ENCODE measurements at regions not wholly inside any gene's neighbourhood (a gene's known extent, or its start where the extent isn't known, plus 50 kb on each side); places are given as distances from the start of the nearest gene placed in this dataset.

GRCh38 chr12:127125607-127126259 is 1141.2 kb upstream of the TMEM132C start:
- TF ChIP-seq, protein P1, sequence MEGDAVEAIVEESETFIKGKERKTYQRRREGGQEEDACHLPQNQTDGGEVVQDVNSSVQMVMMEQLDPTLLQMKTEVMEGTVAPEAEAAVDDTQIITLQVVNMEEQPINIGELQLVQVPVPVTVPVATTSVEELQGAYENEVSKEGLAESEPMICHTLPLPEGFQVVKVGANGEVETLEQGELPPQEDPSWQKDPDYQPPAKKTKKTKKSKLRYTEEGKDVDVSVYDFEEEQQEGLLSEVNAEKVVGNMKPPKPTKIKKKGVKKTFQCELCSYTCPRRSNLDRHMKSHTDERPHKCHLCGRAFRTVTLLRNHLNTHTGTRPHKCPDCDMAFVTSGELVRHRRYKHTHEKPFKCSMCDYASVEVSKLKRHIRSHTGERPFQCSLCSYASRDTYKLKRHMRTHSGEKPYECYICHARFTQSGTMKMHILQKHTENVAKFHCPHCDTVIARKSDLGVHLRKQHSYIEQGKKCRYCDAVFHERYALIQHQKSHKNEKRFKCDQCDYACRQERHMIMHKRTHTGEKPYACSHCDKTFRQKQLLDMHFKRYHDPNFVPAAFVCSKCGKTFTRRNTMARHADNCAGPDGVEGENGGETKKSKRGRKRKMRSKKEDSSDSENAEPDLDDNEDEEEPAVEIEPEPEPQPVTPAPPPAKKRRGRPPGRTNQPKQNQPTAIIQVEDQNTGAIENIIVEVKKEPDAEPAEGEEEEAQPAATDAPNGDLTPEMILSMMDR (IDR thresholded peaks at IDR 0.05; ENCODE audit: insufficient read depth, low read length, poor library complexity, severe bottlenecking), result no peak
- Histone ChIP-seq H3F3A (ENCODE audit: insufficient read depth) (no peaks in the 10 kb centered on the region), H3K27me3 (ENCODE audit: low read length) (no peaks in the 10 kb centered on the region), H2AFZ (ENCODE audit: low read depth, low read length, severe bottlenecking) (no peak overlapping the region), H3K36me3 (ENCODE audit: low read length) (no peaks in the 10 kb centered on the region), H3K27ac (ENCODE audit: low read depth, low read length) (no peak overlapping the region), H3K9ac (ENCODE audit: low read length) (no peak overlapping the region), H3K4me2 (ENCODE audit: low read depth, low read length, poor library complexity, severe bottlenecking) (no peak overlapping the region), H3K9me3 (ENCODE audit: insufficient read depth, low read length) (no peaks in the 10 kb centered on the region), H3K79me2 (ENCODE audit: insufficient read depth, low read length) (no peaks in the 10 kb centered on the region), H3K9me2 (replicated peaks; ENCODE audit: insufficient read depth, low read length) (no peaks in the 10 kb centered on the region), H3K4me3 (ENCODE audit: insufficient read depth, low read length, poor library complexity, severe bottlenecking) (no peak overlapping the region), H4K20me1 (ENCODE audit: low read depth, low read length) (no peaks in the 10 kb centered on the region)

DNA sequence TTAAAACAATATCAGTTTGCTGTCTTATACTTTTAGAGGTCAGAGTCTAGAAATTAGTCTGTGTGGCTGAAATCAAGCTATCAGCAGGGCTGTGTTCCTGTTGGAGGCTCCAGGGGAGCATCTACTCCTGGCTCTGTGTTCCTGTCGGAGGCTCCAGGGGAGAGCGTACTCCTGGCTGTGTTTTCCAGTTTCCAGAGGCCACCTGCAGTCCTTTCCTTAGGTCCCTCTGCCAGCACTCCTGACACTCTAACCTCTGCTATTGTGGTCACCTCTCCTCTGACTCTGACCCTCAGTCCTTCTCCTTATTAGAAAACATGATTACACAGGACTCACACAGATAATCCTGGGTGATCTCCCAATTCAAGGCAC is 1140.7 kb upstream of the TMEM132C start:
- Histone ChIP-seq H3K9me2 (replicated peaks; ENCODE audit: insufficient read depth, low read length) (no peaks in the 10 kb centered on the region), H3K9me3 (ENCODE audit: insufficient read depth, low read length) (no peaks in the 10 kb centered on the region), H2AFZ (ENCODE audit: low read depth, low read length, severe bottlenecking) (no peak overlapping the region), H3K9ac (ENCODE audit: low read length) (no peak overlapping the region), H3K27ac (ENCODE audit: low read depth, low read length) (no peak overlapping the region), H3K27me3 (ENCODE audit: low read length) (no peaks in the 10 kb centered on the region), H3K4me2 (ENCODE audit: low read depth, low read length, poor library complexity, severe bottlenecking) (no peak overlapping the region), H3F3A (ENCODE audit: insufficient read depth) (no peaks in the 10 kb centered on the region), H4K20me1 (ENCODE audit: low read depth, low read length) (no peaks in the 10 kb centered on the region), H3K79me2 (ENCODE audit: insufficient read depth, low read length) (no peaks in the 10 kb centered on the region), H3K36me3 (ENCODE audit: low read length) (no peaks in the 10 kb centered on the region), H3K4me3 (ENCODE audit: insufficient read depth, low read length, poor library complexity, severe bottlenecking) (no peak overlapping the region)
- TF ChIP-seq, protein P1 (IDR thresholded peaks at IDR 0.05; ENCODE audit: insufficient read depth, low read length, poor library complexity, severe bottlenecking), result no peak
- no peak for TF ChIP-seq EZH2phosphoT487 (conservative IDR thresholded peaks at IDR 0.05; ENCODE audit: low read length)

DNA sequence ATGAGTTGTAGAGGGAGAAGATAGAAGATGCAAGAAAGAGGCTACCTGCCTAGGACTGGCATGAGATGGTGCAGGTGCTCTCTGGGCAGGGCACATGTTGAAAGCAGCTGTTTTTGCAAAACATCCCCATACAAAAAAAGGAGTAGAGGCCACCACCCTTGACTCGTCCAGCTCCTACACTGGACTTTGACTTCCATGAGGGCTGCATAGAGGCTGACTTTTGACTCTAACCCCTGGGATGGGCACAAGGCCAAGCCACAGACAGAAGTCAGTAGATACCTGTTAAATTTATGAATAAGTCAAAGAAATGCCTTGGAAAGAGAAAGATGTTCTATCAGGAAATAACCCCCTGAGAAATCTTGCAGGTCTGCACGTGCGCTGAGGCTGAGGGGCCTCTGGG is 1139.1 kb upstream of the TMEM132C start:
- Histone ChIP-seq H4K20me1 (ENCODE audit: low read depth, low read length) (no peaks in the 10 kb centered on the region), H3K9ac (ENCODE audit: low read length) (no peak overlapping the region), H3K9me3 (ENCODE audit: insufficient read depth, low read length) (no peaks in the 10 kb centered on the region), H3K4me2 (ENCODE audit: low read depth, low read length, poor library complexity, severe bottlenecking) (no peak overlapping the region), H3K79me2 (ENCODE audit: insufficient read depth, low read length) (no peaks in the 10 kb centered on the region), H3K4me3 (ENCODE audit: insufficient read depth, low read length, poor library complexity, severe bottlenecking) (no peak overlapping the region), H2AFZ (ENCODE audit: low read depth, low read length, severe bottlenecking) (no peak overlapping the region), H3K9me2 (replicated peaks; ENCODE audit: insufficient read depth, low read length) (no peaks in the 10 kb centered on the region), H3K36me3 (ENCODE audit: low read length) (no peaks in the 10 kb centered on the region), H3F3A (ENCODE audit: insufficient read depth) (no peaks in the 10 kb centered on the region), H3K27ac (ENCODE audit: low read depth, low read length) (no peak overlapping the region), H3K27me3 (ENCODE audit: low read length) (no peaks in the 10 kb centered on the region)
- no peak for TF ChIP-seq EZH2phosphoT487 (conservative IDR thresholded peaks at IDR 0.05; ENCODE audit: low read length)
- TF ChIP-seq, protein P1 (IDR thresholded peaks at IDR 0.05; ENCODE audit: insufficient read depth, low read length, poor library complexity, severe bottlenecking), result no peak
